Tibial nerve (tissue), 4 donors: ENCODE measurements at regions not wholly inside any gene's neighbourhood (a gene's known extent, or its start where the extent isn't known, plus 50 kb on each side); places are given as distances from the start of the nearest gene placed in this dataset.
"Not testable (repeated sequence)": the region's sequence is repeated elsewhere in the genome, so short reads cannot be mapped to it uniquely, and the experiment has no call there.

Source experiments
- DNase-seq, 2 donors: peaks; one replicate each; pipeline ENCODE4 v3.0.0-alpha.2; 2019; ENCODE audit warnings: low spot score in 2 of 2
- H3K27ac ChIP-seq, 4 donors: fragments of 200-600 bp; sonication (generic) in 3 of 4; one replicate each; pipeline ENCODE4 v1.5.1; 2017 to 2019; ENCODE audit warnings: mild to moderate bottlenecking in 1 of 4
- H3K27me3 ChIP-seq, 2 donors: fragments of 200-600 bp; sonication (generic) in 1 of 2; one replicate each; pipeline versions ENCODE4 v1.5.1 to v1.6.0; 2017 to 2019
- H3K36me3 ChIP-seq, 3 donors: fragments of 200-600 bp; sonication (generic); one replicate each; pipeline ENCODE4 v1.5.1; 2018 to 2019
- H3K4me1 ChIP-seq, 4 donors: fragments of 200-600 bp; sonication (generic) in 3 of 4; one replicate each; pipeline ENCODE4 v1.5.1; 2017 to 2019
- H3K4me3 ChIP-seq, 4 donors: fragments of 200-600 bp; sonication (generic) in 3 of 4; one replicate each; pipeline ENCODE4 v1.5.1; 2017 to 2019; ENCODE audit warnings: mild to moderate bottlenecking in 1 of 4, moderate library complexity in 1 of 4
- H3K9me3 ChIP-seq, 4 donors: fragments of 200-600 bp; sonication (generic) in 3 of 4; one replicate each; pipeline ENCODE4 v1.5.1; 2017 to 2019
- CTCF ChIP-seq, 5 experiments: fragments of 200-600 bp in 3 of 5; fragments of 450-650 bp in 2 of 5; sonication (generic) in 3 of 5; IDR thresholded peaks; one replicate each; pipeline ENCODE4 v1.5.1; 2016 to 2019; ENCODE audit warnings: antibody characterized with exemption in 5 of 5, mild to moderate bottlenecking in 3 of 5, moderate library complexity in 2 of 5
- EP300 ChIP-seq, 2 donors: sonication (generic); formaldehyde crosslinking; IDR thresholded peaks; one replicate each; pipeline ENCODE4 v1.6.1; 2017; ENCODE audit warnings: antibody characterized with exemption in 2 of 2, mild to moderate bottlenecking in 1 of 2
- POLR2A ChIP-seq, 2 donors: fragments of 450-650 bp; IDR thresholded peaks; one replicate each; pipeline ENCODE4 v1.6.1; 2017; ENCODE audit warnings: antibody characterized with exemption in 2 of 2, mild to moderate bottlenecking in 2 of 2, moderate library complexity in 2 of 2
- WGBS, 2 donors: methylation state at CpG; one replicate each; pipeline ENCODE4 v1.1.5; 2018; 5-methylcytosine and 5-hydroxymethylcytosine counted together

- Histone ChIP-seq H3K36me3 (no peaks in the 10 kb centered on the region), H3K9me3 (no peaks in the 10 kb centered on the region), H3K4me3 (no peak overlapping the region), H3K27me3 (peaks cover 0 to 31% of the 10 kb centered on the region in 2 donors), H3K27ac (peak overlapping the region in 2 of 4 donors; percentile 54 to 67), H3K4me1 (peaks cover 0 to 17% (median 0%) of the 10 kb centered on the region in 4 donors)
- no peak for TF ChIP-seq POLR2A (IDR thresholded peaks at IDR 0.05)
- no peak for TF ChIP-seq EP300 (IDR thresholded peaks at IDR 0.05)
- TF ChIP-seq CTCF (IDR thresholded peaks at IDR 0.05), result no peak
- WGBS, 2 donors, result 54 to 63% methylated on average over 3 of the region's 3 CpGs
- no peak for DNase-seq
Measured at GRCh38 chrX:115357326-115358120, 68.0 kb downstream of the LUZP4 start.

- H3K36me3 ChIP-seq, DNase-seq, H3K9me3 ChIP-seq, H3K4me3 ChIP-seq: not testable (repeated sequence)
- Histone ChIP-seq H3K27me3 (peaks cover 0 to 24% of the 10 kb centered on the region in 2 donors), H3K27ac (peak overlapping the region in 2 of 4 donors; percentile 4 to 28), H3K4me1 (peaks cover 0 to 17% (median 0%) of the 10 kb centered on the region in 4 donors)
- 46 to 47% methylated on average over 7 of the region's 7 CpGs for WGBS, 2 donors
Measured at GRCh38 chrX:115359508-115359907, 70.0 kb downstream of the LUZP4 start.

- 59 to 60% methylated on average over 2 of the region's 2 CpGs for WGBS, 2 donors
- H3K36me3 ChIP-seq, result no peaks in the 10 kb centered on the region
- peaks cover 0 to 17% (median 0%) of the 10 kb centered on the region in 4 donors for H3K4me1 ChIP-seq
- DNase-seq, result no peak
- H3K9me3 ChIP-seq, result no peaks in the 10 kb centered on the region
- no peak overlapping the region for H3K4me3 ChIP-seq
- TF ChIP-seq EP300 (IDR thresholded peaks at IDR 0.05) (no peak), CTCF (IDR thresholded peaks at IDR 0.05) (no peak), POLR2A (IDR thresholded peaks at IDR 0.05) (no peak)
- H3K27ac ChIP-seq, result peak overlapping the region in 1 of 4 donors; percentile 11
- peaks cover 0 to 22% of the 10 kb centered on the region in 2 donors for H3K27me3 ChIP-seq
Measured at GRCh38 chrX:115360220-115360781, 70.8 kb downstream of the LUZP4 start.

GRCh38 chrX:115362334-115363095, 73.0 kb downstream of the LUZP4 start:
- WGBS, 2 donors, result 75 to 81% methylated on average over 15 to 18 of the region's 18 CpGs
- Histone ChIP-seq H3K4me1 (peaks cover 0 to 7% (median 0%) of the 10 kb centered on the region in 4 donors), H3K36me3 (no peaks in the 10 kb centered on the region), H3K27me3 (peaks cover 0 to 31% of the 10 kb centered on the region in 2 donors), H3K9me3 (no peaks in the 10 kb centered on the region), H3K4me3 (no peak overlapping the region), H3K27ac (no peak overlapping the region)
- no peak for DNase-seq
- TF ChIP-seq EP300 (IDR thresholded peaks at IDR 0.05) (no peak), POLR2A (IDR thresholded peaks at IDR 0.05) (no peak), CTCF (IDR thresholded peaks at IDR 0.05) (no peak)

GRCh38 chrX:115363372-115363771, 73.9 kb downstream of the LUZP4 start:
- no peaks in the 10 kb centered on the region for H3K36me3 ChIP-seq
- H3K27ac ChIP-seq, result no peak overlapping the region
- H3K27me3 ChIP-seq, result peaks cover 0 to 31% of the 10 kb centered on the region in 2 donors
- WGBS, 2 donors, result 69 to 73% methylated on average over 2 of the region's 2 CpGs
- no peak overlapping the region for H3K4me3 ChIP-seq
- peaks cover 0 to 6% (median 0%) of the 10 kb centered on the region in 4 donors for H3K4me1 ChIP-seq
- no peak for DNase-seq
- H3K9me3 ChIP-seq, result no peaks in the 10 kb centered on the region
- TF ChIP-seq EP300 (IDR thresholded peaks at IDR 0.05) (no peak), CTCF (IDR thresholded peaks at IDR 0.05) (no peak), POLR2A (IDR thresholded peaks at IDR 0.05) (no peak)
